ENCODE measurements at regions not wholly inside any gene's neighbourhood (a gene's known extent, or its start where the extent isn't known, plus 50 kb on each side); places are given as distances from the start of the nearest gene placed in this dataset.

GRCh38 chr9:115209601-115210306, 91.8 kb upstream of the TNC start:
- DNase-seq (ENCODE audit: low read depth) = no peak

DNA sequence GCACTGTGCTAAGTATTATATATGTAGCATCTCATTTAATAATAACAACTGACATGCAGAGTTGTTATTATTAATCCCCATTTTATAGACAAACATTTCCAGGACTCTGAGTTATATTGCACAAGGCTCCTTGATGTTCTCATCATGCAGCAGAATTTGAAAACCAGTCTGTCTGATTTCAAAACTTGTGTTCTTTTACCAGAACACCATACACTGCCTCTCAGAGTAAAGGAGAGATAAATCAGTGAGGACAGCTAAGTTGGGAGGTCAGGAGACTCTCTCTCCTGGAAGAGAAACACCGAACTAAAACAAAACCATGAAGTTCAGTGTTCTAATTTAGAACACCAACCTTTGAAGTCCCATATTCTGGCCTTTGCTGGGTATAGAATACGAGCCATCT, 92.7 kb upstream of the TNC start:
- DNase-seq (ENCODE audit: low read depth) = no peak

- no peak for DNase-seq (ENCODE audit: low read depth)
Observed at GRCh38 chr9:115211413-115212124, 93.6 kb upstream of the TNC start.

- no peak for DNase-seq (ENCODE audit: low read depth)
Observed at GRCh38 chr9:115212125-115212605, 94.2 kb upstream of the TNC start.

DNA sequence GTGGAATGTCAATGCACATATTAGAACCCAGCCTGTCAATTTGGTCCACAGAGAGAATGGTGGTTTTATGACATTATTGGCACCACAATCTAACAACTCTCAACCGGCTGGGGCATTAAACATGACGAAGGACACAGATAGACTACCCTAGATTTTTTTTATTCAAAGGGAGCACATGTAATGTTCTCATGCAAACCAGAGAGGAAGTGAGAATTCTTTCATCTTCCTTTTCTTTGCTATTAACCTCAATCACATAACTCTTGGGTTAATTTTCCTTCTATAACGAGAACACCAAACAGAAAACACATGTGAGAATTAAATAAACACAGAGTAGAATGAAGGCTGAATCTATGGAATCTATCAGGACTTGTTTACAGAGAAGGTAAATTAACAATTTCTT, 94.9 kb upstream of the TNC start:
- no peak for DNase-seq (ENCODE audit: low read depth)

DNA sequence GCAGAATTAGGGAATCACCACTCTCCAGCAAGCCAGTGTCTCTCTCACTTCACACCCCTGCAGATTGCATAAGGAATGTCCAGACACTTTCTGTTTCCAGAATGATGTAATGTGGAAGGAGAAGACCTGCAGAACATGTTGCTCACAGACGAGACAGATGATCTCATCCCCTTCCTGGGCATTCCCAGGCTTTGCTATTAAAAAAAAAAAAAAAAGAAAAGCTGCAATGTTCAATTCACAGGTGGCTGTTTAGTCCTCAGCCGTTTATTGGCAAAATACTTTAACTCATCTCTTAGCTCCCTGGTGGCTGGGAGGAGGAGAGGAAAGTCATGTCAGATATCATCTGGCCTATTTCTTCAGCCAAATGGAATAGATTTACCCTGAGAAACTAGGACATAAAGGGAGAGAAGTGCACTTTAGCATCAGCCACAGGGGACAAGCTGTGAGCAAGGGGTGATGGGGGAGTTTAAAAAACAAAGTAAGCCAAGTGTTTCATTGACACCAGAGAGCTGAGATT, 95.9 kb upstream of the TNC start:
- DNase-seq (ENCODE audit: low read depth) = peak; percentile 50

DNA sequence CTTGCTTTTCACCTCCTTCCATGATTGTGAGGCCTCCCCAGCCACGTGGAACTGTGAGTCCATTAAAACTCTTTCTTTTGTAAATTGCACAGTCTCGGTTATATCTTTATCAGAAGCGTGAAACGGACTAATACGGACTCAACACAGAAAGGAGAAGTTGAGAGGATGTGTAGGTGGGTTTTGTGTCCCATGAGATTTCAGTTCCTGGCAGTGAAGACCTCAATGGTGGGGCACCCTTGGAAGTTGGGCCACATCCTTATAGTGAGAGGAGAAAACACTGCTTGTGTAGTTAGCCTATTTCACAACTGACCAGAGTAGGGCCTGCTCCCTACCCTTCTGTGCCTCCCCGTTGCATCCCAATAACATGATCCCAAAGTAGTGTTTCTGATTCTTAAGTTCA, 98.9 kb upstream of the TNC start:
- DNase-seq (ENCODE audit: low read depth) = no peak

DNA sequence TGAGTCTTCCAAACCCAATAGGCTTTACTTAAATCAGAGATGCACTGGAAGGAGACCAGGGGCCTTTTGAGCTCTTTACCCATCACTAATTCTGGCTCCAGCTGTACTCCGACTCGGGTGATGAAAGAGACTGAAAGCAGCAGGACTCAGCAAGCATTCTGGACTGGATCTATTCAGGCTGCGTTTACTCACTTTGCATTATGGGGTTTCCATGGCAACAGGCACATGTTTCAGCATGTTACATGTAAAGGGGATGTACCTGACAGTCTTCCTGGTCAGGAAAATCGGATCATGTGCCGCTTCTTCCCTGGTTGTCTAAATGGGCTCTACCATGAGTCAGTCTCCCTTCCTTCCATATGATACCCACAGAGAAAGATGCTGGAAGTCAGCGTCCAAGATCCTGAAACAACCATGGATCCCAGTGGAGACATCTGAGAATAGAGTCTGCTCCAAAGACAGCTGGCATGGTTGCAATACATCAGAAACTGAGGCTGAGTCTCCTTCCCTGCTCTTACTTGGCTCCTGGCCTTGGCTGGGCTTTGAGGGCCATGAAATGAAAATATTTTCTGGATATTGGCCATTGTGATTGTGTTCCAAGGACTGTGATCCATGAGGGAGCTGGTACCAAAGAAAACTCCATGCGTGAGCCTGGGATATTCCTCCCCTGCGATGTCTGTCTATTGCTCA, 102.5 kb upstream of the TNC start:
- peak; percentile 94 for DNase-seq (ENCODE audit: low read depth)

GRCh38 chr9:115223471-115223870, 105.5 kb upstream of the TNC start:
- DNase-seq (ENCODE audit: low read depth) = no peak

DNA sequence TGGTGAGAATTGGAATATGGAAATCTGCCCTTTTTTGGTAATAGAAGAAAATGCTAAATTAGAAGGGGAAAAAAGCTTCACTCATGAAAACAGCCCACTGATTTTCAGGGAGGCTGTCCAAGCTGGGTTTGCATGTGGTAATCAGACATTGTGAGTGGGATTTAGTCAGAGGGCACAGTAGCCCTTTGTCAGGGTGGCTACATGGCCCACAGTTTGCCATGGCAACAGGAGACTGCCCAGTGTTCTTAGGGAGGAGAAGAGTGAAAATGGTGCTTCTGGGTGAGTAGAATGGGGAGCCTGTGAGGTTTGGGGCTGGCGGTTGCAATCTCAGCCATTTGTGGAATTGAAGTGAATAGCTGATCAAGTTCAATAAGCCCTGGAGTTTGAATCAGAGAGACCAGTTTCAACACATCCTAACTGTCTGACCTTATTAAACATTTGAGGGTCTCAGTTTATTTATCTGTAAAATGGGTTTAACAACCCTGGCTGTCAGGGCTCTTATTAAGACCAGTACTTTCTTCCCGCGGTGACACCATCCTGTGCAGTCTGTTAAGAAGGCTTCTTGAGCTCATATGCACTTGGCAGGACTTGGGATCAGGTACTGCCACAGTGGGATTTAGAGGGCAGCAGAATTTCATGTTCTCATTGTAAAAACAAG, 107.6 kb upstream of the TNC start:
- no peak for DNase-seq (ENCODE audit: low read depth)

GRCh38 chr9:115226152-115226551, 108.2 kb upstream of the TNC start:
- no peak for DNase-seq (ENCODE audit: low read depth)

GRCh38 chr9:115229496-115229895, 111.5 kb upstream of the TNC start:
- DNase-seq (ENCODE audit: low read depth) = no peak

DNA sequence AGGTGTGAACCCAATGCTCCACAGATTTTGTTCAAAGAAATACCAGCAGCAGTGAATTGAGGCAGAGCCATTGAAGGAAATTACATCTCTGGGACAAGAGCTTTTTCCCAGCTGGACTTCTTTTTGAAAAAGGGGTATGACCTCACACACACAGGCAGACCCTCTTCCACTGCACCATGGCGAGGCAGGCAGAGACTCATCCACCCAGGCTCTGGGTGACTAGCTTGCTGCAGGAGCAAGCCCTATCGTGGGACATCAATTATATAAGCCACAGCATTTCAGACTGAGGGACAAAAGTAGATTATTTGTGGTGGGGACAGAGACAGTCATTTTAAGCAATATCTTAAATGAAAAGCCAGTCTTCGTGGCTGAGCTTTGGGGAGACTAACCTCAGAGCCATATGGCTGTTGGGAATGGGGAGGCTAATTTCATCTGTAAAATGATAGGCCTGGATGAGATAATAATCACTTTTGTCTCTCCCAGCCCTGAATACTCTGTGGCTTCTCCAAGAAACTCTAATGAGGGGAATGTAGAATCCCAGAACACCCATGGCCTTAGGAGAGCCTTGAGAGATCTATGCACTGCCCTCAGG, 113.1 kb upstream of the TNC start:
- no peak for DNase-seq (ENCODE audit: low read depth)

GRCh38 chr9:115232181-115232774, 114.3 kb upstream of the TNC start:
- DNase-seq (ENCODE audit: low read depth) = no peak

DNA sequence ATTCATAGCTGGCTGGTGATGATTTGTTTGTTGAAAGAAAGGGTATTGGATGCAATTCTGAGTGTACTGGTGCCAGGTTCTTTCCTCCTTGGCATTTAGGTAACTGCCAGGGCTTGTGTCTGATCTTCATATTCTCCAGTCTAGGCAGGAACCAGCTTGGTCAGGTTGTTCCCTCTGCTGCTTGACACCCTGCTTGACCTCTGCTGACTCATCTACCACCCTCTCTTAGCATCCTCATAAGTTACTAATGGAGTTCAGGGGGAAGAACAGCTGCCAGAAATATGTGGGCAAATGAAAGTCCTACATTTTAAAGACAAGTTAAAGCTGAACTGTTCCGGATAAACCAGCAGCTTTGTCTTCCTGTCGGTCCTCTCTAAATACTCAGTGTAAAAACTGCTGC, 116.1 kb upstream of the TNC start:
- peak; percentile 72 for DNase-seq (ENCODE audit: low read depth)

GRCh38 chr9:115235221-115235620, 117.3 kb upstream of the TNC start:
- no peak for DNase-seq (ENCODE audit: low read depth)

GRCh38 chr9:115237385-115237998, 119.5 kb upstream of the TNC start:
- peak; percentile 22 for DNase-seq (ENCODE audit: low read depth)

GRCh38 chr9:115240676-115241075, 122.7 kb upstream of the TNC start:
- DNase-seq (ENCODE audit: low read depth) = no peak

DNA sequence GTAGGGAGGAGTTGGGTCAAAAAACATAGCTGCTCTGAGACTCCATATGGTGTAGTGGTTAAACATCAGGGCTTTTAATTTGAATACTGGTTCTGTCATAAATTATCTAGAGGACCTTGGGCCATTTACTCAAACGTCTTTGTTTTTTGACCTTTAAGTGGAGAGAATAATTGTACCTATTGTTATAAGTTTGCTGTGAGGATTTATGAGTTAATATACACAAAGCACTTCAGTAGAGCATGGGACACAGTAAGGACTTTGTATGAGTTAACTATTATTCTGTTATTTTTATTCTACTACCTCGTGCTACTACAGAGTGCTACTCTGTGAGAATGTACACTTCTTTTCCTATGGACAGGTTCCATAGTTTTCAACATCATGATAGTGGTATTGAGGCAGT, 123.7 kb upstream of the TNC start:
- DNase-seq (ENCODE audit: low read depth) = no peak

DNA sequence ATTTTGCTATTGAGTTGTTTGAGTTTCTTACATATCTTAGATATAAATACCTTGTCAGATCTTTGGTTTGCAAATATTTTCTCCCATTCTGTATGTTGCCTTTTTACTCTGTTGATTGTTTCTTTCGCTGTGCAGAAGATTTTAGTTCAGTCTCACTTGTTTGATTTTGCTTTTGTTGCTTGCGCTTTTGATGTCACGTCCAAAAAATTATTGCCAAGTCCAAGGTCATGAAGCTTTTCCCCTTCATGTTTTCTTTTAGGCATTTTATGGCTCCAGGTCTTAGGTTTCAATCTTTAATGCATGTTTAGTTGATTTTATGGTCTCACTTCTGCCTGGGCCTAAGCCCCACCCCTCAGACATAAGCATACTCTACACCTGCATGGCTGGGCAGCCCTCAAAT, 131.5 kb upstream of the TNC start:
- DNase-seq (ENCODE audit: low read depth) = no peak

- DNase-seq (ENCODE audit: low read depth) = peak; percentile 38
Observed at GRCh38 chr9:115250621-115251032, 132.7 kb upstream of the TNC start.

All from fibroblast of the conjunctiva (primary cell).